Tibial artery (tissue), 4 donors: ENCODE measurements at regions not wholly inside any gene's neighbourhood (a gene's known extent, or its start where the extent isn't known, plus 50 kb on each side); places are given as distances from the start of the nearest gene placed in this dataset.

ENCODE experiments used
- DNase-seq, 2 donors: peaks; one replicate each; pipeline ENCODE4 v3.0.0-alpha.2; 2019
- H3K27ac ChIP-seq, 2 donors: fragments of 200-600 bp; sonication (generic) in 1 of 2; 1 replicate in 1 of 2; 2 replicates in 1 of 2; pipeline ENCODE4 v1.5.1; 2018 to 2019; ENCODE audit warnings: mild to moderate bottlenecking in 1 of 2
- H3K27me3 ChIP-seq, 2 donors: fragments of 200-600 bp; sonication (generic) in 1 of 2; one replicate each; pipeline versions ENCODE4 v1.5.1 to v1.6.0; 2016 to 2019
- H3K36me3 ChIP-seq, 3 donors: fragments of 200-600 bp; sonication (generic) in 2 of 3; one replicate each; pipeline ENCODE4 v1.5.1; 2016 to 2019; ENCODE audit warnings: mild to moderate bottlenecking in 2 of 3
- H3K4me1 ChIP-seq, 4 donors: fragments of 200-600 bp; sonication (generic) in 2 of 4; 1 replicate in 3 of 4; 2 replicates in 1 of 4; pipeline ENCODE4 v1.5.1; 2016 to 2019
- H3K4me3 ChIP-seq, 2 donors: fragments of 200-600 bp; sonication (generic) in 1 of 2; 1 replicate in 1 of 2; 2 replicates in 1 of 2; pipeline ENCODE4 v1.5.1; 2018 to 2019; ENCODE audit warnings: mild to moderate bottlenecking in 2 of 2
- H3K9me3 ChIP-seq, 3 donors: fragments of 200-600 bp; sonication (generic) in 1 of 3; one replicate each; pipeline ENCODE4 v1.5.1; 2016 to 2019
- intact Hi-C: fragments of 100-400 bp; cut with DNase I; formaldehyde crosslinking; loops from one replicate; pipeline ENCODE4 v1.15.0; 2023; ENCODE audit warnings: low total_unique reads
- TF ChIP-seq, protein P1 (sequence below), 2 experiments: fragments of 200-600 bp in 1 of 2; fragments of 450-650 bp in 1 of 2; IDR thresholded peaks; one replicate each; pipeline ENCODE4 v1.5.1; 2017 to 2019; ENCODE audit warnings: antibody characterized with exemption in 2 of 2, mild to moderate bottlenecking in 1 of 2, moderate library complexity in 1 of 2

DNA sequence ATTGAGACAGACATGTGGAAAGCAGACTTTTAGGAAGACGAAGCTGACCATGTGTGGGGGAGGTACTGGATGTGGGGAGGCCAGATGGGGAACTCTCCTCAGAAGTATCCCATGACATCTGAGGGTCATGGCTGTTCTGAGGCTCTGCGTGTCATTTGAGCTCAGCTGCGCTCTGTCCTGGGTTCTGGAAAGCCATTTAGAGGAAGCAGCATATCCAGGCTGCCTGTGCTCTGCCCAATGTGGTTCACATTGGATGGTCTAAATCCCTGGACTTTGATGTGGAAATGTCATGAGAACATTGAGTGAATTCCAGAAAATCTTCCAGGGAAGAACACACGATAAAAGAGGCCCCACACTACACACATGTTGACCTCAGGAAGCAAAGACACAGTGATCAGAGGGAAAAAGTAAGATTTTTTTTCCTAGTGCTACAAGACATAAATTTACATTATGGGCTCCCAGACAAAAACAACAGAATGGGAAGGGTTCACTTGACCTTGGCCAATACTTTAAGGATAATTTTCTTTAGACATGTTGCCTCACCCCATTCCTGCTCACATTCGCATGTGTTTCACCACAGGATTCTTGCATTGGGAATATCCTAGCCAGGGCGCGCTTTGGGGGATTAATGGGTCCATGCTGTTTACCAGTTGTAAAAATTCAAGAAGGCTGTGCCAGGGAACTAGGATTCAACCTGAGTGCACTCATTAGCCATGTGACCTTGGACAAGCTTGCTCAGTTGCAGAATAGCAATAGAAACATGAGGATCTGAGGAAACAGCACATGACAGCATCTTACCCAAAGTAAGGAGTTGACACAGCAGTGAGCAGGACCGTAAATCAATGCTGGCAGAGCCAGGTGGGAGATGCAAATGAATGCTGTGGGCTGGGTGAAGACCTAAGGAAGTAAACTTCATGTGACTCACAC lies 73.2 kb upstream of the C1QTNF7 start:
- TF ChIP-seq, protein P1, sequence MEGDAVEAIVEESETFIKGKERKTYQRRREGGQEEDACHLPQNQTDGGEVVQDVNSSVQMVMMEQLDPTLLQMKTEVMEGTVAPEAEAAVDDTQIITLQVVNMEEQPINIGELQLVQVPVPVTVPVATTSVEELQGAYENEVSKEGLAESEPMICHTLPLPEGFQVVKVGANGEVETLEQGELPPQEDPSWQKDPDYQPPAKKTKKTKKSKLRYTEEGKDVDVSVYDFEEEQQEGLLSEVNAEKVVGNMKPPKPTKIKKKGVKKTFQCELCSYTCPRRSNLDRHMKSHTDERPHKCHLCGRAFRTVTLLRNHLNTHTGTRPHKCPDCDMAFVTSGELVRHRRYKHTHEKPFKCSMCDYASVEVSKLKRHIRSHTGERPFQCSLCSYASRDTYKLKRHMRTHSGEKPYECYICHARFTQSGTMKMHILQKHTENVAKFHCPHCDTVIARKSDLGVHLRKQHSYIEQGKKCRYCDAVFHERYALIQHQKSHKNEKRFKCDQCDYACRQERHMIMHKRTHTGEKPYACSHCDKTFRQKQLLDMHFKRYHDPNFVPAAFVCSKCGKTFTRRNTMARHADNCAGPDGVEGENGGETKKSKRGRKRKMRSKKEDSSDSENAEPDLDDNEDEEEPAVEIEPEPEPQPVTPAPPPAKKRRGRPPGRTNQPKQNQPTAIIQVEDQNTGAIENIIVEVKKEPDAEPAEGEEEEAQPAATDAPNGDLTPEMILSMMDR (IDR thresholded peaks at IDR 0.05) = no peak
- intact Hi-C loops = no loop called here
- Histone ChIP-seq H3K4me1 (peaks cover 0 to 59% (median 9%) of the 10 kb centered on the region in 4 donors), H3K4me3 (no peak overlapping the region), H3K27ac (peak overlapping the region; percentile 17 to 62), H3K27me3 (no peaks in the 10 kb centered on the region), H3K36me3 (no peaks in the 10 kb centered on the region), H3K9me3 (no peaks in the 10 kb centered on the region)
- peak; percentile 62 to 76 for DNase-seq

DNA sequence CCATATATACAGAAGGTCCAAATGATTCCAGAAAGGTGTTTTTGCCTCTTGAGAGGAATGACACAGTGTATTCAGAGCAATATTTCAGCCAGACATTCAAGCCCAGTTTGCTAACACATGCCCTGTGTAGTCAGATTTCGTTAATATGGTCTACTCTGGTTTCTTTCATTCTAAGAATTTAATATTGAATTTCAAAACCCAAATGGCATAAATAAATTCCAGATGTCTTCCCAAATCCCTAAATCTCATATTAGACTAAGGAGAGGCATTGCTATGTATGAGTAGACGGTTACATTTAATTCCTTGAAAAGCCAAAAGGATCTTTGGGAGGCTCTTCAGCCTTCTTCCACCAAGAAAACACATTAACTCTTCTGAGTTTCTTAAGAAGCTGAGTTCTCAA lies 66.3 kb upstream of the C1QTNF7 start:
- Histone ChIP-seq H3K27ac (no peak overlapping the region), H3K4me1 (peaks cover 0 to 8% (median 0%) of the 10 kb centered on the region in 4 donors), H3K4me3 (no peak overlapping the region), H3K36me3 (no peaks in the 10 kb centered on the region), H3K27me3 (no peaks in the 10 kb centered on the region), H3K9me3 (no peaks in the 10 kb centered on the region)
- TF ChIP-seq, protein P1 (IDR thresholded peaks at IDR 0.05) = no peak
- intact Hi-C loops = no loop called here
- DNase-seq = no peak

DNA sequence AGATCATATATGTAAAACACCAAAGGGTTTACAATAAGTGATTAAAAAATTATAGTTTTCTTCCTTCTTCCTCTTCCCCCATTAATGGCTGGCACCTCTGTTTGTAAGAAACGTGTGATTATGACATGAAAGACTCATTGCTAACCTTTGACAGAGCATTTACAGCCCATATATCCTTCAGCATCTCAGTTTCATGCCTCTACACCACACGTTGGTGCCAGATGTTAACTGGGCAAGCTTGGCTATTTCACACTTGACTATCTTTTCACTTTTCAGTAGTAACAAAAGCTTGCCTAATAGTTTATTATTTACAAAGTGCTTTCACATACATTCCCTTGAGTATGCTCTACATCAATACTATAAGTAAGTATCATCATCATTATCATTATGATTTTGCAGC lies 65.3 kb upstream of the C1QTNF7 start:
- no peaks in the 10 kb centered on the region for H3K27me3 ChIP-seq
- intact Hi-C loops = no loop called here
- TF ChIP-seq, protein P1 (IDR thresholded peaks at IDR 0.05) = no peak

DNA sequence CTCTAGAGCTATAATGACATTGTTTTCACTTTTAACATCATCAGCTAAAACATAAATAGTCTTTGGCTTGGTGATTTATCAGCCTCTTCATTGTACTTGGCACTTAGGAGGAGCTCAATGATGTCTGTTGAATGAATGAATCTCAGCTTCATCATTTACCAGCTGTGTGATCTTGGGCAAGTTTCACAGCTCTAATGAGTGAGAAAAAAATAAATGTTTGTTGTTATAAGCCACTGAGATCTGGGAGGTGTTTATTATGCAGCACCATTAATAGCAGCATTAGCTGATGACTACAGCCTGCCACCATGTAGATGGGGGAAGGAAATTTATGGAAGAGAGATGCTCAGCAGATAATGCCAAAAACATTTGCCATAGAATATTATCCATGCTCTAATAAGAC lies 63.6 kb upstream of the C1QTNF7 start:
- Histone ChIP-seq H3K27ac (no peak overlapping the region), H3K27me3 (no peaks in the 10 kb centered on the region)
- intact Hi-C loops = no loop called here

More for the DNA sequence above, 65.3 kb upstream of the C1QTNF7 start:
- no peak overlapping the region for H3K4me3 ChIP-seq
- DNase-seq = no peak
- no peaks in the 10 kb centered on the region for H3K9me3 ChIP-seq
- no peaks in the 10 kb centered on the region for H3K36me3 ChIP-seq
- peaks cover 0 to 17% (median 0%) of the 10 kb centered on the region in 4 donors for H3K4me1 ChIP-seq
- no peak overlapping the region for H3K27ac ChIP-seq

DNA sequence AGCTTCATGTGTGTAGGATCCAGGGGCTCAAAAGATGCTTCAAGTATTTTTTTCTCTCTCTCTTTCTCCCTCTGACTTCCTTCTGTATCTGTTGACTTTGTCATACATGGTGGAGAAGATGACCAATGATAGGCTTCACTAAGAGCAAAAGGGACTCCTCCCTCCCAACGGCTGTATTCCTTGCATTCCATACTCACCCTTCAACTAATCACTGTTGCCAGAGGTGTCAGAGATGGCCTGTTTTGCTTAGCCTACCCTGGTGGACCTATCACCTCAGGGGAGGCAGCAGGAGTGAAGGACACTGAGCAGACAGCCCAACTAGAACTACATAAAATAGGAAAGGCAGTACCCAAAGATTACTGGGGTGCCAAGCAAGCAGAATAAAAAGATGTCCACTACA lies 62.2 kb upstream of the C1QTNF7 start:
- DNase-seq = no peak
- no peaks in the 10 kb centered on the region for H3K36me3 ChIP-seq
- no peaks in the 10 kb centered on the region for H3K9me3 ChIP-seq
- intact Hi-C loops = no loop called here
- H3K27me3 ChIP-seq = no peaks in the 10 kb centered on the region
- TF ChIP-seq, protein P1 (IDR thresholded peaks at IDR 0.05) = no peak
- H3K27ac ChIP-seq = no peak overlapping the region
- H3K4me1 ChIP-seq = peaks cover 0 to 34% (median 0%) of the 10 kb centered on the region in 4 donors
- no peak overlapping the region for H3K4me3 ChIP-seq

More for the DNA sequence above, 63.6 kb upstream of the C1QTNF7 start:
- H3K4me1 ChIP-seq = peaks cover 0 to 20% (median 0%) of the 10 kb centered on the region in 4 donors
- DNase-seq = no peak
- H3K36me3 ChIP-seq = no peaks in the 10 kb centered on the region
- no peaks in the 10 kb centered on the region for H3K9me3 ChIP-seq
- TF ChIP-seq, protein P1 (IDR thresholded peaks at IDR 0.05) = no peak
- no peak overlapping the region for H3K4me3 ChIP-seq
